ENCODE measurements at regions not wholly inside any gene's neighbourhood (a gene's known extent, or its start where the extent isn't known, plus 50 kb on each side); places are given as distances from the start of the nearest gene placed in this dataset.

GRCh38 chr22:35479985-35480550 is 60.6 kb upstream of the RASD2 start:
- DNase-seq, result peak; percentile 65
- Histone ChIP-seq H3K9me3 (no peaks in the 10 kb centered on the region), H3K27me3 (no peaks in the 10 kb centered on the region), H3K4me3 (no peak overlapping the region), H3K27ac (peak overlapping the region; percentile 62), H3K4me1 (peaks cover 17% of the 10 kb centered on the region), H3K9ac (ENCODE audit: low read depth in 2 of 2, low read length in 2 of 2) (peak overlapping the region in 1 of 2 donors; percentile 3), H3K36me3 (no peaks in the 10 kb centered on the region)
- no peak for TF ChIP-seq CTCF (IDR thresholded peaks at IDR 0.05)
- intact Hi-C loops (cut with DNase I), result no loop called here

- Histone ChIP-seq H3K9ac (ENCODE audit: low read depth in 2 of 2, low read length in 2 of 2) (peak overlapping the region in 1 of 2 donors; percentile 70), H3K27ac (peak overlapping the region; percentile 62), H3K27me3 (no peaks in the 10 kb centered on the region), H3K9me3 (no peaks in the 10 kb centered on the region), H3K4me3 (no peak overlapping the region), H3K4me1 (peaks cover 17% of the 10 kb centered on the region), H3K36me3 (no peaks in the 10 kb centered on the region)
- intact Hi-C loops (cut with DNase I), result no loop called here
- peak; percentile 80 for DNase-seq
- no peak for TF ChIP-seq CTCF (IDR thresholded peaks at IDR 0.05)
These were observed 59.7 kb upstream of the RASD2 start for GRCh38 chr22:35480627-35481550.

GRCh38 chr22:35482311-35482710 is 58.3 kb upstream of the RASD2 start:
- TF ChIP-seq CTCF (IDR thresholded peaks at IDR 0.05), result no peak
- H3K4me3 ChIP-seq, result no peak overlapping the region

GRCh38 chr22:35482974-35483373 is 57.7 kb upstream of the RASD2 start:
- H3K27ac ChIP-seq, result no peak overlapping the region
- intact Hi-C loops (cut with DNase I), result no loop called here
- no peaks in the 10 kb centered on the region for H3K36me3 ChIP-seq
- DNase-seq, result no peak
- no peaks in the 10 kb centered on the region for H3K27me3 ChIP-seq
- no peak overlapping the region for H3K9ac ChIP-seq (ENCODE audit: low read depth in 2 of 2, low read length in 2 of 2)
- H3K9me3 ChIP-seq, result no peaks in the 10 kb centered on the region
- peaks cover 17% of the 10 kb centered on the region for H3K4me1 ChIP-seq
- no peak for TF ChIP-seq CTCF (IDR thresholded peaks at IDR 0.05)
- no peak overlapping the region for H3K4me3 ChIP-seq

More at GRCh38 chr22:35482311-35482710, 58.3 kb upstream of the RASD2 start:
- Histone ChIP-seq H3K4me1 (peaks cover 17% of the 10 kb centered on the region), H3K27me3 (no peaks in the 10 kb centered on the region), H3K36me3 (no peaks in the 10 kb centered on the region), H3K9me3 (no peaks in the 10 kb centered on the region), H3K9ac (ENCODE audit: low read depth in 2 of 2, low read length in 2 of 2) (no peak overlapping the region), H3K27ac (peak overlapping the region; percentile 62)
- DNase-seq, result no peak
- intact Hi-C loops (cut with DNase I), result no loop called here

- Histone ChIP-seq H3K4me3 (no peak overlapping the region), H3K4me1 (peaks cover 12% of the 10 kb centered on the region), H3K9ac (ENCODE audit: low read depth in 2 of 2, low read length in 2 of 2) (no peak overlapping the region), H3K9me3 (no peaks in the 10 kb centered on the region), H3K36me3 (no peaks in the 10 kb centered on the region), H3K27me3 (no peaks in the 10 kb centered on the region), H3K27ac (no peak overlapping the region)
- intact Hi-C loops (cut with DNase I), result no loop called here
- DNase-seq, result no peak
- TF ChIP-seq CTCF (IDR thresholded peaks at IDR 0.05), result no peak
These were observed 56.9 kb upstream of the RASD2 start for GRCh38 chr22:35483730-35484129.
